Fibroblast of lung (primary cell): ENCODE measurements at regions not wholly inside any gene's neighbourhood (a gene's known extent, or its start where the extent isn't known, plus 50 kb on each side); places are given as distances from the start of the nearest gene placed in this dataset.

Experiments
- DNase-seq, 2 donors: peaks; one replicate each; pipeline versions ENCODE4 v3.0.0 to v3.0.0-alpha.2; 2010; ENCODE audit warnings: low read depth in 2 of 2
- H2AFZ ChIP-seq: 2 replicates; pipeline ENCODE4 v1.5.1; 2012; ENCODE audit warnings: low read length, control low read depth, inconsistent platforms
- H3K27ac ChIP-seq: 2 replicates; pipeline ENCODE4 v1.5.1; 2011; ENCODE audit warnings: low read length, control low read depth; ENCODE audit not compliant: insufficient read depth
- H3K27me3 ChIP-seq: 2 replicates; pipeline ENCODE4 v1.5.1; 2011; ENCODE audit warnings: mild to moderate bottlenecking, low read length; ENCODE audit not compliant: control insufficient read depth, insufficient read depth
- H3K36me3 ChIP-seq: 2 replicates; pipeline ENCODE4 v1.5.1; 2011; ENCODE audit warnings: low read length; ENCODE audit not compliant: control insufficient read depth, insufficient read depth
- H3K4me1 ChIP-seq: 2 replicates; pipeline ENCODE4 v1.5.1; 2011; ENCODE audit warnings: low read length; ENCODE audit not compliant: control insufficient read depth, insufficient read depth; ENCODE audit errors: extremely low read depth
- H3K4me2 ChIP-seq: 2 replicates; pipeline ENCODE4 v1.5.1; 2011; ENCODE audit warnings: low read length, control low read depth; ENCODE audit not compliant: insufficient read depth; ENCODE audit errors: extremely low read depth
- H3K4me3 ChIP-seq, 4 experiments: fragments of 200-600 bp in 1 of 4; sonication (generic) in 1 of 4; replicated peaks in 1 of 4; 2 replicates each; pipeline ENCODE4 v1.5.1; 2011 to 2016; ENCODE audit warnings: low read length in 4 of 4, low read depth in 3 of 4, mild to moderate bottlenecking in 3 of 4, control low read depth in 2 of 4, inconsistent platforms in 1 of 4, mixed read lengths in 1 of 4; ENCODE audit not compliant: insufficient read depth in 1 of 4; ENCODE audit errors: control extremely low read depth in 1 of 4
- H3K79me2 ChIP-seq: 2 replicates; pipeline ENCODE4 v1.5.1; 2012; ENCODE audit warnings: mild to moderate bottlenecking, low read length, inconsistent platforms; ENCODE audit not compliant: control insufficient read depth, insufficient read depth
- H3K9ac ChIP-seq: 2 replicates; pipeline ENCODE4 v1.5.1; 2011; ENCODE audit warnings: mild to moderate bottlenecking, low read length, control low read depth; ENCODE audit not compliant: insufficient read depth
- H3K9me3 ChIP-seq: 2 replicates; pipeline ENCODE4 v1.5.1; 2012; ENCODE audit warnings: low read depth, low read length; ENCODE audit not compliant: control insufficient read depth, insufficient read depth
- H4K20me1 ChIP-seq: 2 replicates; pipeline ENCODE4 v1.5.1; 2011; ENCODE audit warnings: low read length; ENCODE audit not compliant: control insufficient read depth, insufficient read depth; ENCODE audit errors: extremely low read depth
- EZH2 ChIP-seq: IDR thresholded peaks from 2 replicates; pipeline ENCODE4 v1.5.1; 2012; ENCODE audit warnings: low read length, control low read depth, mild to moderate bottlenecking; ENCODE audit errors: missing control alignments
- TF ChIP-seq, protein P1 (sequence below), 2 donors: IDR thresholded peaks in 1 of 2; conservative IDR thresholded peaks in 1 of 2; 1 replicate in 1 of 2; 2 replicates in 1 of 2; pipeline ENCODE4 v1.5.1; 2011 to 2012; ENCODE audit warnings: low read length in 2 of 2, control low read depth in 1 of 2, inconsistent platforms in 1 of 2, low read depth in 1 of 2, mild to moderate bottlenecking in 1 of 2

DNA sequence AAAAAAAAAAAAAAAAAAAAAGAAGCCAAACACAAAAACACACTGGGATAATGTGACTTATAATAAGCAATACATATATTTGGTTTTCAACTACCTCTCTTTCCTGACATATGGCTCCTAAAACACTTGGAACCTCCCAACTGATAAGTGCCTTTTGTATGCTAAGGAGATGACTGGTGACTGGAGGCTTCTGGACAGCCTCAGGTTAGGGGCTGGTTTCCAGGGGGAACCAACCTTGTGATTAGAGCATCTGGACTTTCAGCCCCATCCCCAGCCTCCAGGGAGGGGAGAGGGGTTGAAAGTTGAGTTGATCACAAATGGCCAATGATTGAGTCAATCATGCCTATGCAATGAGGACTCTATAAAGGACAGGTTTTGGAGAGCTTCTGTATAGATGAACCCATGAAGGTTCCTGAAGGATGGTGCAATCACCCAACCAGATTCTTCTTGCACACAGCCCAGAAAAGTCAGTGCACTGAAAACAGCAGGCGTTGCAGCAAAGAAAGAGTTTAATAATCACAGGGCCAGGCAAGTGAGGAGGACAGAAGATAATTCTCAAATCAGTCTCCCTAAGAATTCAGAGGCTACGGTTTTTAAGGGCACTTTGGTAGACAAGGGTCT lies 276.7 kb downstream of the AUH start:
- H3K79me2 ChIP-seq: no peaks in the 10 kb centered on the region
- no peak for TF ChIP-seq EZH2
- TF ChIP-seq, protein P1, sequence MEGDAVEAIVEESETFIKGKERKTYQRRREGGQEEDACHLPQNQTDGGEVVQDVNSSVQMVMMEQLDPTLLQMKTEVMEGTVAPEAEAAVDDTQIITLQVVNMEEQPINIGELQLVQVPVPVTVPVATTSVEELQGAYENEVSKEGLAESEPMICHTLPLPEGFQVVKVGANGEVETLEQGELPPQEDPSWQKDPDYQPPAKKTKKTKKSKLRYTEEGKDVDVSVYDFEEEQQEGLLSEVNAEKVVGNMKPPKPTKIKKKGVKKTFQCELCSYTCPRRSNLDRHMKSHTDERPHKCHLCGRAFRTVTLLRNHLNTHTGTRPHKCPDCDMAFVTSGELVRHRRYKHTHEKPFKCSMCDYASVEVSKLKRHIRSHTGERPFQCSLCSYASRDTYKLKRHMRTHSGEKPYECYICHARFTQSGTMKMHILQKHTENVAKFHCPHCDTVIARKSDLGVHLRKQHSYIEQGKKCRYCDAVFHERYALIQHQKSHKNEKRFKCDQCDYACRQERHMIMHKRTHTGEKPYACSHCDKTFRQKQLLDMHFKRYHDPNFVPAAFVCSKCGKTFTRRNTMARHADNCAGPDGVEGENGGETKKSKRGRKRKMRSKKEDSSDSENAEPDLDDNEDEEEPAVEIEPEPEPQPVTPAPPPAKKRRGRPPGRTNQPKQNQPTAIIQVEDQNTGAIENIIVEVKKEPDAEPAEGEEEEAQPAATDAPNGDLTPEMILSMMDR (conservative IDR thresholded peaks at IDR 0.05 in 1 of 2, IDR thresholded peaks at IDR 0.05 in 1 of 2; ENCODE audit: low read depth in 1 of 2, low read length in 2 of 2): no peak
- H3K27me3 ChIP-seq: no peaks in the 10 kb centered on the region
- no peaks in the 10 kb centered on the region for H4K20me1 ChIP-seq
- no peak overlapping the region for H2AFZ ChIP-seq
- no peak overlapping the region for H3K4me2 ChIP-seq
- H3K4me1 ChIP-seq: no peaks in the 10 kb centered on the region
- no peaks in the 10 kb centered on the region for H3K9me3 ChIP-seq
- no peak for DNase-seq
- H3K4me3 ChIP-seq: no peak overlapping the region
- H3K36me3 ChIP-seq: no peaks in the 10 kb centered on the region
- H3K27ac ChIP-seq: no peak overlapping the region
- no peak overlapping the region for H3K9ac ChIP-seq

DNA sequence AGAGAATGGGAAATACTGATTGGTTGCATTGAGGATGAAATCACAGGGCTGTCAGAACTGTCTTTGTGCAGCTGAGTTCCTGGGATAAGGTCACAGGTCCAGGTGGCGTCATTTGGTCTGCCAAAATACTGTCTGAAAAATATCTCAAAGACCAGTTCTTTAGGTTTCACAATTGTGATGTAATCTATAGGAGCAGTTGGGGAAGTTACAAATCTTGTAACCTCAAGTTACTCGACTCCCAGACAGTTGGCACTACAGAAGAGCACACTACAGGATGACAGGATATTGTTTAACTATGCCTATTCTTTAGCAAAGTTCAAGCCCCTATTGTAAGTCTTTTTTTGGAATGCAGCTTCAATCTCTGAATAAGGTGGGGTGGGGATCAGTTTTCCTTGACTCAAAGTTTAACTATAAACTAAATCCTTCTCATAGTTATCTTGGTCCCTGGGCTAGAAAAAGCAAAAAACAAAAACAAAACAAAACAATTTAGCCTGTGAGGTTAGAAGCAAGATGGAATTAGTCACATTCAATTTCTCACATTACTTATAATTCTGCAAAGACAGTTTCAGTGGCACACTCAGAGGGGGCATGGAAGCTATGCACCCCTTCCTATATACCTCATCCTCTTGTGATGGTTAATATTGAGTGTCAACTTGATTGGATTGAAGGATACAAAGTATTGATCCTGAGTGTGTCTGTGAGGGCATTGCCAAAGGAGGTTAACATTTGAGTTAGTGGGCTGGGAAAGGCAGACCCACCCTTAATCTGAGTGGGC lies 276.0 kb downstream of the AUH start:
- no peaks in the 10 kb centered on the region for H3K4me1 ChIP-seq
- no peak overlapping the region for H3K4me2 ChIP-seq
- no peak overlapping the region for H3K9ac ChIP-seq
- no peaks in the 10 kb centered on the region for H3K36me3 ChIP-seq
- H3K27me3 ChIP-seq: no peaks in the 10 kb centered on the region
- no peak for TF ChIP-seq EZH2
- TF ChIP-seq, protein P1 (conservative IDR thresholded peaks at IDR 0.05 in 1 of 2, IDR thresholded peaks at IDR 0.05 in 1 of 2; ENCODE audit: low read depth in 1 of 2, low read length in 2 of 2): no peak
- H3K79me2 ChIP-seq: no peaks in the 10 kb centered on the region
- no peaks in the 10 kb centered on the region for H4K20me1 ChIP-seq
- DNase-seq: no peak
- no peaks in the 10 kb centered on the region for H3K9me3 ChIP-seq
- no peak overlapping the region for H2AFZ ChIP-seq
- H3K4me3 ChIP-seq: no peak overlapping the region
- H3K27ac ChIP-seq: no peak overlapping the region

DNA sequence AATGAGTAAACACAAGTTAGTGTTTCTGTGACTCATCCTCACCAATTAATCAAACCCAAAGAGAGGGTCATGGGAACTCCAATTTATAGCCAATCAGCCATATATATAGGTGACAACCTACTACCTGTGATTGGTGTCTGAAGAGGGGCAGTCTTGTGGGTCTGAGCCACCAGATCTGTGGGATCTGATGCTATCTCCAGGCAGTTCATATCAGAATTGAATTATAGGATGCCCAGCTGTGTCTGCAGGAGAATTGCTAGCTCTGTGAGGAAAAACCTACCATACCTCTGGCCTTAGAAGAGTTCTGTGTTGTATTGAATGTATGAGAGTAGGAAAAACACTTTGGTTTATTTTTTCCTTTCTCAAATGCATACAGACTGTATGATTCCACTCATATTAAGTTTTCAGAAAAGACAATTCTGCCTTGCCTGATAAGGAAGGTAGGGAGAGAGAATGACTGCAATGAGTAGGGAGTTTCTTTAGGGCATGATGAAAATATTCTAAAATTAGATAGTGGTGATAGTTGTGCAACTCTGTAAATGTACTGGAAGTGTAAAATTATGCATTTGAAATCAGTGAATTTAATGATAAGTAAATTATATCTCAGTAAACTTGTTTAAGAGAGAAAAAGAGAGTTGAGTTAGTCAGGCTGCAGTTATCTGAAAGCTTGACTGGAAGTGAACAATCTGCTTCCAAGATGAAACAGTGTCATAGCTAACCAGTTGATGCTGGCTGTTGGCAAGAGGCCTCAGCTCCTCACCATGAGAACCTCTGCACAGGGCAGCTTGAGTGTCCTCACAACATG lies 274.9 kb downstream of the AUH start:
- Histone ChIP-seq H3K36me3 (no peaks in the 10 kb centered on the region), H3K4me3 (no peak overlapping the region), H3K9me3 (no peaks in the 10 kb centered on the region), H2AFZ (no peak overlapping the region), H3K27me3 (no peaks in the 10 kb centered on the region), H3K27ac (no peak overlapping the region), H3K9ac (no peak overlapping the region), H3K4me1 (no peaks in the 10 kb centered on the region), H4K20me1 (no peaks in the 10 kb centered on the region), H3K4me2 (no peak overlapping the region), H3K79me2 (no peaks in the 10 kb centered on the region)
- TF ChIP-seq, protein P1 (conservative IDR thresholded peaks at IDR 0.05 in 1 of 2, IDR thresholded peaks at IDR 0.05 in 1 of 2; ENCODE audit: low read depth in 1 of 2, low read length in 2 of 2): no peak
- no peak for TF ChIP-seq EZH2
- DNase-seq: no peak
